Neuronal stem cell (in vitro differentiated cells): ENCODE measurements at regions not wholly inside any gene's neighbourhood (a gene's known extent, or its start where the extent isn't known, plus 50 kb on each side); places are given as distances from the start of the nearest gene placed in this dataset.

Experiments
- DNase-seq: peaks from one replicate; pipeline ENCODE4 v3.0.0-alpha.2; 2013; ENCODE audit warnings: low spot score
- H2AFZ ChIP-seq: one replicate; pipeline ENCODE4 v1.6.1; 2013; ENCODE audit warnings: mild to moderate bottlenecking, low read length, inconsistent platforms
- H2AK5ac ChIP-seq: 2 replicates; pipeline ENCODE4 v1.6.1; 2013; ENCODE audit warnings: low read depth, mild to moderate bottlenecking, inconsistent platforms, low read length, moderate library complexity, mixed read lengths
- H2BK120ac ChIP-seq: 2 replicates; pipeline ENCODE4 v1.6.1; 2013; ENCODE audit warnings: low read depth, mild to moderate bottlenecking, inconsistent platforms, low read length, moderate library complexity, mixed read lengths
- H2BK12ac ChIP-seq: one replicate; pipeline ENCODE4 v1.6.1; 2013; ENCODE audit warnings: low read length, inconsistent platforms
- H2BK15ac ChIP-seq: 2 replicates; pipeline ENCODE4 v1.6.1; 2013; ENCODE audit warnings: mild to moderate bottlenecking, low read length, inconsistent platforms, mixed read lengths
- H2BK5ac ChIP-seq: one replicate; pipeline ENCODE4 v1.6.1; 2013; ENCODE audit warnings: inconsistent platforms, mild to moderate bottlenecking, low read length, moderate library complexity
- H3K14ac ChIP-seq: one replicate; pipeline ENCODE4 v1.6.1; 2013; ENCODE audit warnings: low read length, inconsistent platforms
- H3K18ac ChIP-seq: 2 replicates; pipeline ENCODE4 v1.6.1; 2013; ENCODE audit warnings: low read length, inconsistent platforms
- H3K23ac ChIP-seq: 2 replicates; pipeline ENCODE4 v1.6.1; 2013; ENCODE audit warnings: low read depth, mild to moderate bottlenecking, mixed read lengths, low read length, inconsistent platforms; ENCODE audit not compliant: poor library complexity
- H3K27ac ChIP-seq: replicated peaks from 3 replicates; pipeline ENCODE4 v1.5.1; 2013; ENCODE audit warnings: low read length, inconsistent platforms
- H3K27me3 ChIP-seq, 3 experiments: 2 replicates each; pipeline ENCODE4 v1.6.1; 2013; ENCODE audit warnings: low read length in 3 of 3, mild to moderate bottlenecking in 2 of 3, inconsistent platforms in 1 of 3, low read depth in 1 of 3, mixed read lengths in 1 of 3, moderate library complexity in 1 of 3; ENCODE audit not compliant: control insufficient read depth in 3 of 3, insufficient read depth in 3 of 3
- H3K36me3 ChIP-seq, 2 donors: replicated peaks in 1 of 2; 2 replicates each; pipeline ENCODE4 v1.6.1; 2013; ENCODE audit warnings: low read length in 2 of 2; ENCODE audit not compliant: control insufficient read depth in 2 of 2, insufficient read depth in 2 of 2
- H3K4ac ChIP-seq: 2 replicates; pipeline ENCODE4 v1.6.1; 2013; ENCODE audit warnings: inconsistent platforms, mild to moderate bottlenecking, low read length, moderate library complexity
- H3K4me1 ChIP-seq, 2 donors: 1 replicate in 1 of 2; 2 replicates in 1 of 2; pipeline ENCODE4 v1.6.1; 2013; ENCODE audit warnings: low read length in 2 of 2, low read depth in 1 of 2; ENCODE audit not compliant: control insufficient read depth in 2 of 2, insufficient read depth in 1 of 2
- H3K4me2 ChIP-seq: one replicate; pipeline ENCODE4 v1.6.1; 2013; ENCODE audit warnings: mild to moderate bottlenecking, low read length, inconsistent platforms; ENCODE audit not compliant: insufficient read depth, poor library complexity, severe bottlenecking
- H3K4me3 ChIP-seq, 2 donors: 2 replicates each; pipeline ENCODE4 v1.5.1; 2013; ENCODE audit warnings: low read length in 2 of 2, mild to moderate bottlenecking in 2 of 2, inconsistent platforms in 1 of 2, moderate library complexity in 1 of 2
- H3K79me1 ChIP-seq: one replicate; pipeline ENCODE4 v1.6.1; 2013; ENCODE audit warnings: low read depth, mild to moderate bottlenecking, inconsistent platforms, low read length, moderate library complexity
- H3K9ac ChIP-seq: one replicate; pipeline ENCODE4 v1.6.1; 2013; ENCODE audit warnings: mild to moderate bottlenecking, low read depth, low read length, inconsistent platforms; ENCODE audit not compliant: poor library complexity
- H3K9me3 ChIP-seq, 2 donors: replicated peaks in 1 of 2; 2 replicates each; pipeline versions ENCODE3 to v1.6.1; 2013; ENCODE audit warnings: low read length in 2 of 2, mild to moderate bottlenecking in 2 of 2, inconsistent platforms in 1 of 2, low read depth in 1 of 2, mixed read lengths in 1 of 2, moderate library complexity in 1 of 2; ENCODE audit not compliant: control insufficient read depth in 2 of 2, insufficient read depth in 1 of 2
- H4K8ac ChIP-seq: one replicate; pipeline ENCODE4 v1.6.1; 2013; ENCODE audit warnings: low read depth, mild to moderate bottlenecking, inconsistent platforms, low read length, moderate library complexity
- H4K91ac ChIP-seq: one replicate; pipeline ENCODE4 v1.6.1; 2013; ENCODE audit warnings: low read length, low read depth, mild to moderate bottlenecking, inconsistent platforms; ENCODE audit not compliant: poor library complexity
- WGBS, 2 donors: extraction: QIAGEN DNeasy Blood & Tissue Kit; methylation state at CpG; one replicate each; pipeline ENCODE4 v1.1.7; 2013; ENCODE audit warnings: missing lambda C conversion rate in 2 of 2, mixed read lengths in 1 of 2; ENCODE audit not compliant: insufficient read length in 2 of 2, insufficient replicate concordance in 1 of 2; ENCODE audit errors: extremely low coverage in 2 of 2; 5-methylcytosine and 5-hydroxymethylcytosine counted together

GRCh38 chr2:193703411-193703810 lies 1508.7 kb upstream of the TMEFF2 start:
- Histone ChIP-seq H4K91ac (no peak overlapping the region), H3K27ac (no peak overlapping the region), H3K9ac (no peak overlapping the region), H3K4me2 (no peak overlapping the region), H2BK12ac (no peak overlapping the region), H3K4ac (no peak overlapping the region), H3K18ac (no peak overlapping the region), H3K36me3 (no peaks in the 10 kb centered on the region), H3K23ac (no peak overlapping the region), H2AK5ac (no peak overlapping the region), H4K8ac (no peak overlapping the region), H3K4me3 (no peak overlapping the region), H3K4me1 (no peaks in the 10 kb centered on the region), H2BK120ac (no peak overlapping the region), H3K27me3 (no peaks in the 10 kb centered on the region), H2BK5ac (no peak overlapping the region), H3K9me3 (no peaks in the 10 kb centered on the region), H3K79me1 (no peaks in the 10 kb centered on the region), H3K14ac (no peak overlapping the region), H2AFZ (no peak overlapping the region), H2BK15ac (no peak overlapping the region)
- WGBS, 2 donors: no CpG with 5 or more reads among the region's 2 CpGs
- DNase-seq: no peak

GRCh38 chr2:193701484-193701883 lies 1506.8 kb upstream of the TMEFF2 start:
- no peak overlapping the region for H3K4ac ChIP-seq
- H3K27me3 ChIP-seq: no peaks in the 10 kb centered on the region
- H2BK5ac ChIP-seq: no peak overlapping the region
- H2BK12ac ChIP-seq: no peak overlapping the region
- H3K18ac ChIP-seq: no peak overlapping the region
- H2AK5ac ChIP-seq: no peak overlapping the region
- WGBS, 2 donors: 100% methylated on average over 1 of the region's 3 CpGs; no CpG with 5 or more reads in 1 of the 2 donors
- H3K4me2 ChIP-seq: no peak overlapping the region
- no peak overlapping the region for H2BK120ac ChIP-seq
- no peak overlapping the region for H3K14ac ChIP-seq
- no peak overlapping the region for H2AFZ ChIP-seq
- H4K91ac ChIP-seq: no peak overlapping the region
- no peak overlapping the region for H2BK15ac ChIP-seq
- no peak for DNase-seq
- H3K4me1 ChIP-seq: no peaks in the 10 kb centered on the region
- no peaks in the 10 kb centered on the region for H3K79me1 ChIP-seq
- no peak overlapping the region for H3K23ac ChIP-seq
- H4K8ac ChIP-seq: no peak overlapping the region
- no peaks in the 10 kb centered on the region for H3K36me3 ChIP-seq
- no peak overlapping the region for H3K4me3 ChIP-seq
- H3K9ac ChIP-seq: no peak overlapping the region
- H3K9me3 ChIP-seq: no peaks in the 10 kb centered on the region
- H3K27ac ChIP-seq: no peak overlapping the region

- H3K18ac ChIP-seq: no peak overlapping the region
- H3K4ac ChIP-seq: no peak overlapping the region
- H3K9ac ChIP-seq: no peak overlapping the region
- H3K4me2 ChIP-seq: no peak overlapping the region
- H2BK12ac ChIP-seq: no peak overlapping the region
- H4K91ac ChIP-seq: no peak overlapping the region
- H3K9me3 ChIP-seq: no peaks in the 10 kb centered on the region
- no peak overlapping the region for H3K4me3 ChIP-seq
- no peaks in the 10 kb centered on the region for H3K4me1 ChIP-seq
- no peak overlapping the region for H3K14ac ChIP-seq
- no CpG with 5 or more reads among the region's 1 CpG for WGBS, 2 donors
- H3K79me1 ChIP-seq: no peaks in the 10 kb centered on the region
- H3K27ac ChIP-seq: no peak overlapping the region
- H3K23ac ChIP-seq: no peak overlapping the region
- no peak overlapping the region for H4K8ac ChIP-seq
- H2BK5ac ChIP-seq: no peak overlapping the region
- no peaks in the 10 kb centered on the region for H3K27me3 ChIP-seq
- H2AK5ac ChIP-seq: no peak overlapping the region
- H2AFZ ChIP-seq: no peak overlapping the region
- H2BK15ac ChIP-seq: no peak overlapping the region
- H2BK120ac ChIP-seq: no peak overlapping the region
- no peaks in the 10 kb centered on the region for H3K36me3 ChIP-seq
- DNase-seq: no peak
These were observed 1500.6 kb upstream of the TMEFF2 start for GRCh38 chr2:193695367-193695766.

GRCh38 chr2:193693758-193694157 lies 1499.0 kb upstream of the TMEFF2 start:
- no peak overlapping the region for H3K4me3 ChIP-seq
- no peak overlapping the region for H3K14ac ChIP-seq
- H3K36me3 ChIP-seq: no peaks in the 10 kb centered on the region
- H2BK120ac ChIP-seq: no peak overlapping the region
- WGBS, 2 donors: no CpG with 5 or more reads among the region's 3 CpGs
- no peak overlapping the region for H4K91ac ChIP-seq
- H2BK15ac ChIP-seq: no peak overlapping the region
- H2BK12ac ChIP-seq: no peak overlapping the region
- H2AFZ ChIP-seq: no peak overlapping the region
- no peak overlapping the region for H2AK5ac ChIP-seq
- no peak overlapping the region for H3K23ac ChIP-seq
- H2BK5ac ChIP-seq: no peak overlapping the region
- no peaks in the 10 kb centered on the region for H3K79me1 ChIP-seq
- H3K27ac ChIP-seq: no peak overlapping the region
- H3K4me2 ChIP-seq: no peak overlapping the region
- H3K4me1 ChIP-seq: no peaks in the 10 kb centered on the region
- H4K8ac ChIP-seq: no peak overlapping the region
- no peak for DNase-seq
- H3K9ac ChIP-seq: no peak overlapping the region
- no peak overlapping the region for H3K18ac ChIP-seq
- no peaks in the 10 kb centered on the region for H3K27me3 ChIP-seq
- H3K4ac ChIP-seq: no peak overlapping the region
- no peaks in the 10 kb centered on the region for H3K9me3 ChIP-seq
